EL (cell line): ENCODE measurements at regions not wholly inside any gene's neighbourhood (a gene's known extent, or its start where the extent isn't known, plus 50 kb on each side); places are given as distances from the start of the nearest gene placed in this dataset.

Experiments used
- DNase-seq: peaks from one replicate; pipeline ENCODE4 v3.0.0-alpha.2; 2016

GRCh38 chr21:16596369-16596768, 866.6 kb downstream of the USP25 start:
- no peak for DNase-seq

- no peak for DNase-seq
Measured at GRCh38 chr21:16597753-16598152, 868.0 kb downstream of the USP25 start.

- DNase-seq, result no peak
Measured at GRCh38 chr21:16605597-16605996, 875.8 kb downstream of the USP25 start.

GRCh38 chr21:16606271-16606670, 876.5 kb downstream of the USP25 start:
- DNase-seq, result no peak

- DNase-seq, result peak; percentile 10
Measured at GRCh38 chr21:16608209-16608830, 878.5 kb downstream of the USP25 start.

GRCh38 chr21:16619281-16619680, 889.5 kb downstream of the USP25 start:
- DNase-seq, result no peak

GRCh38 chr21:16620786-16621320, 891.1 kb downstream of the USP25 start:
- no peak for DNase-seq

- no peak for DNase-seq
Measured at GRCh38 chr21:16624479-16625118, 888.2 kb upstream of the CXADR start.

GRCh38 chr21:16625491-16625890, 887.4 kb upstream of the CXADR start:
- no peak for DNase-seq

- no peak for DNase-seq
Measured at GRCh38 chr21:16633831-16634459, 878.9 kb upstream of the CXADR start.

GRCh38 chr21:16634515-16634914, 878.3 kb upstream of the CXADR start:
- no peak for DNase-seq

GRCh38 chr21:16640297-16641027, 872.4 kb upstream of the CXADR start:
- DNase-seq, result no peak

- no peak for DNase-seq
Measured at GRCh38 chr21:16642353-16642752, 870.5 kb upstream of the CXADR start.

GRCh38 chr21:16644685-16645084, 868.2 kb upstream of the CXADR start:
- DNase-seq, result peak; percentile 33

- no peak for DNase-seq
Measured at GRCh38 chr21:16650714-16651366, 862.0 kb upstream of the CXADR start.

GRCh38 chr21:16651956-16652355, 860.9 kb upstream of the CXADR start:
- DNase-seq, result no peak

GRCh38 chr21:16663436-16663835, 849.4 kb upstream of the CXADR start:
- DNase-seq, result no peak

GRCh38 chr21:16667395-16667794, 845.4 kb upstream of the CXADR start:
- no peak for DNase-seq

GRCh38 chr21:16674949-16675348, 837.9 kb upstream of the CXADR start:
- DNase-seq, result no peak

GRCh38 chr21:16676391-16676790, 836.5 kb upstream of the CXADR start:
- peak; percentile 5 for DNase-seq

- DNase-seq, result no peak
Measured at GRCh38 chr21:16678429-16679160, 834.2 kb upstream of the CXADR start.

- no peak for DNase-seq
Measured at GRCh38 chr21:16695074-16695473, 817.8 kb upstream of the CXADR start.
